CD4-positive, alpha-beta T cell treated with Interleukin-4 for 4 hours (primary cell): ENCODE measurements at regions not wholly inside any gene's neighbourhood (a gene's known extent, or its start where the extent isn't known, plus 50 kb on each side); places are given as distances from the start of the nearest gene placed in this dataset.

Source experiments
- DNase-seq: peaks from one replicate; pipeline ENCODE4 v3.0.0-alpha.2; 2020

DNA sequence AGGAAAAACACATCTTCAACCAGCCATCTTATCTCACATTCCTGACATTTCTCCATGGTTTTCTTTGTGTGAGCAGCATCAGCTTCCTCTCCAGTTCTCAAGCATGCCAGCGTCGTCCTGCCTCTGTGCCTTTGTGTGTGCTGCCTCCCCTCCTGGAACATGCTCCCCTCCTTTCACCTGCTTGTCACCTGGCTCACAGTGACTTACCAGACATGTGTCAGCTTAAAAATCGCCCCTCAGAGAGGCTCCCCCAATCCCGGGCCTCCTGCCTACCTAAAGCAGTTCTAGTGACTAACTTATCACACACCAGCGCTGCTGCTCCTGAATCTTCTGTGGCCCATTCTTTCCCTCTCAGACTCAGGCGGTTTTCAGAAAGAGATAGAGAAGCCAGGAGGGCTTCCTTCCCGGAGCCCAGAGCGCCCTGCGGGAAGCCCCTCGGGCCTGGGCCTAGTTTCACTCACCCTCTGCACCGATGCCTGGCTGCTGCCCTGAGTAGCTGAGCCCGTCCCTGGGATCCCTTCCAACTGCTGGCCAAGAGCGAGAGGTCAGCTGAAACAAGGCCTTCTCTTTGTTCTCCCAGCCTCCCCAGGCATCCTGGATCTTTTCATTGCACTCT lies 51.1 kb upstream of the MVB12B start:
- DNase-seq, result no peak

DNA sequence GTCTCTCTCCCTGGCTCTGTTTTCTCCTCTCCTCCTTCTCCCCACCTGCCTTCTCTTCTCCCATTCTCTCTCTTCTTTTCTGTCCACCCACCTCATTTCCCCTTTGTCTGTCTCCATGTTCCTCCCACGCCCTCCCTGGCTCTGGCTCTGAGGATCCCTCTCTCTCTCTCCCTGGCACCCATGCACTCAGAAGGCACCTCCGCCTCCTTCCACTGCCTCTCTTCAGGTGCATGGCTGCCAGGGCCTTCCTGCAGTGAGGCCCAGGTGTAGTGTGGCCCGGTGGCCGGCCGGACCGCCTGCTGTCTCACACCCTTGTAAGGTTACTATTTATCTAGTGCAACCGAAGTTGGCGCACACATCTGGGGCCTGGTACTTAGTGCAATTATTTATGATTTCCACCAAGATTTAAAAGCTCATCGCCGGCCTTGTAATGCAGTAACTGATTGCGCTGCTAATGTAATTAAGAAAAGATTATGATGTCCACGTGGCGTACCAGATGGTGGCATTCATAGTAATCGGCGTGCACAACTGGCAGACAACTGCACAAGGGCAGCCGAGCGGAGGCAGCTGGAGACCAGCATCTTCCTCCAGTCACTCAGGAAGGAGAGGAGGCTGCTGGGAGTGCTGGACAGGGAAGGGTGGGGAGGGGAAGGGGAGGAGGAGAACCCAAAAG lies 50.4 kb upstream of the MVB12B start:
- no peak for DNase-seq
